ENCODE measurements at regions not wholly inside any gene's neighbourhood (a gene's known extent, or its start where the extent isn't known, plus 50 kb on each side); places are given as distances from the start of the nearest gene placed in this dataset.
"Not testable (repeated sequence)": the region's sequence is repeated elsewhere in the genome, so short reads cannot be mapped to it uniquely, and the experiment has no call there.

- Histone ChIP-seq H3K27me3 (ENCODE audit: control insufficient read depth, insufficient read depth, low read length) (no peaks in the 10 kb centered on the region), H3K4me1 (ENCODE audit: control insufficient read depth, insufficient read depth, low read length) (no peaks in the 10 kb centered on the region), H3K36me3 (ENCODE audit: control insufficient read depth, insufficient read depth, low read length) (no peaks in the 10 kb centered on the region), H3K4me3 (ENCODE audit: low read depth, low read length) (no peak overlapping the region), H3K9me3 (ENCODE audit: control insufficient read depth, insufficient read depth, low read length) (peaks cover 85% of the 10 kb centered on the region), H3K27ac (ENCODE audit: low read depth, low read length) (no peak overlapping the region), H3K9ac (ENCODE audit: low read depth, low read length) (no peak overlapping the region)
Observed at GRCh38 chr7:63205136-63205535, 793.5 kb upstream of the ZNF722 start.

GRCh38 chr7:63233101-63233500 is 765.5 kb upstream of the ZNF722 start:
- not testable (repeated sequence) for H3K27ac ChIP-seq (ENCODE audit: low read depth, low read length); H3K4me1 ChIP-seq (ENCODE audit: control insufficient read depth, insufficient read depth, low read length); H3K4me3 ChIP-seq (ENCODE audit: low read depth, low read length); H3K9ac ChIP-seq (ENCODE audit: low read depth, low read length); H3K36me3 ChIP-seq (ENCODE audit: control insufficient read depth, insufficient read depth, low read length); H3K27me3 ChIP-seq (ENCODE audit: control insufficient read depth, insufficient read depth, low read length)
- H3K9me3 ChIP-seq (ENCODE audit: control insufficient read depth, insufficient read depth, low read length): peaks cover 21% of the 10 kb centered on the region

GRCh38 chr7:63233881-63234280 is 764.8 kb upstream of the ZNF722 start:
- Histone ChIP-seq H3K4me1 (ENCODE audit: control insufficient read depth, insufficient read depth, low read length) (no peaks in the 10 kb centered on the region), H3K4me3 (ENCODE audit: low read depth, low read length) (no peak overlapping the region), H3K36me3 (ENCODE audit: control insufficient read depth, insufficient read depth, low read length) (no peaks in the 10 kb centered on the region), H3K27me3 (ENCODE audit: control insufficient read depth, insufficient read depth, low read length) (no peaks in the 10 kb centered on the region), H3K9ac (ENCODE audit: low read depth, low read length) (no peak overlapping the region), H3K9me3 (ENCODE audit: control insufficient read depth, insufficient read depth, low read length) (peaks cover 21% of the 10 kb centered on the region), H3K27ac (ENCODE audit: low read depth, low read length) (no peak overlapping the region)

Data from HUES48 (cell line).